SK-N-SH (cell line): ENCODE measurements at regions not wholly inside any gene's neighbourhood (a gene's known extent, or its start where the extent isn't known, plus 50 kb on each side); places are given as distances from the start of the nearest gene placed in this dataset.

ENCODE experiments used
- FOXM1 ChIP-seq: IDR thresholded peaks from 2 replicates; pipeline ENCODE4 v1.4.0; 2012; ENCODE audit warnings: low read depth, mild to moderate bottlenecking
- JUND ChIP-seq: IDR thresholded peaks from 2 replicates; pipeline ENCODE4 v1.4.0; 2012
- NFIC ChIP-seq: IDR thresholded peaks from 2 replicates; pipeline ENCODE4 v1.4.0; 2012; ENCODE audit warnings: borderline replicate concordance
- POLR2AphosphoS5 ChIP-seq: IDR thresholded peaks from 2 replicates; pipeline ENCODE4 v1.6.1; 2012; ENCODE audit warnings: low read depth, low read length
- RCOR1 ChIP-seq: fragments of 150-350 bp; IDR thresholded peaks from 2 replicates; pipeline ENCODE4 v1.6.1; 2017; ENCODE audit warnings: antibody characterized with exemption, low read length
- SIN3A ChIP-seq: IDR thresholded peaks from 2 replicates; pipeline ENCODE4 v1.6.1; 2012; ENCODE audit warnings: low read depth, mild to moderate bottlenecking, low read length, moderate library complexity, borderline replicate concordance
- YY1 ChIP-seq: IDR thresholded peaks from 2 replicates; pipeline ENCODE4 v1.4.0; 2012; ENCODE audit warnings: low read depth, mild to moderate bottlenecking
- TF ChIP-seq, protein P1 (sequence below): fragments of 200-600 bp; sonication (generic); IDR thresholded peaks from 2 replicates; pipeline ENCODE4 v1.6.1; 2017; ENCODE audit warnings: antibody characterized with exemption, mild to moderate bottlenecking, moderate library complexity
- TF ChIP-seq, protein P2 (sequence below): IDR thresholded peaks from 2 replicates; pipeline ENCODE4 v1.6.1; 2012; ENCODE audit warnings: mild to moderate bottlenecking, low read depth, low read length, moderate library complexity

DNA sequence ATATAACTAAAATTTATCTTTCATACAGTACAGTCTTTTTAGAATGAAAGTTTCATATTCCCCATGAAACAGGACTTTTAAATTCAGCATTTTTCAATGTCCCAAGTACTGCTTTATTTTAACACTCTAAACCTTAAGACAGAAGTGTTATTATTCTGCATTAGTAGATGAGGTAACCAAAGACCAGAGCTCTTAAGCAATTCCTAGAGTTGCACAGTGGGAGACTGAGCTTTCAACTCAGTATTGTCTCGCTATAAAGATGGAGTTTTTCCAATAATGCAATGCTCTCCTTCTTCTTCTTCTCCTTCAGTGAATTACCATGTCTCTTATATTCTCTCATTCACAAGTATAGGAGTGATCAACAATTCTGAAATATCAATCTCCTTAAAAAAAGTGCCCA, 479.7 kb downstream of the CETN3 start:
- TF ChIP-seq, protein P1, sequence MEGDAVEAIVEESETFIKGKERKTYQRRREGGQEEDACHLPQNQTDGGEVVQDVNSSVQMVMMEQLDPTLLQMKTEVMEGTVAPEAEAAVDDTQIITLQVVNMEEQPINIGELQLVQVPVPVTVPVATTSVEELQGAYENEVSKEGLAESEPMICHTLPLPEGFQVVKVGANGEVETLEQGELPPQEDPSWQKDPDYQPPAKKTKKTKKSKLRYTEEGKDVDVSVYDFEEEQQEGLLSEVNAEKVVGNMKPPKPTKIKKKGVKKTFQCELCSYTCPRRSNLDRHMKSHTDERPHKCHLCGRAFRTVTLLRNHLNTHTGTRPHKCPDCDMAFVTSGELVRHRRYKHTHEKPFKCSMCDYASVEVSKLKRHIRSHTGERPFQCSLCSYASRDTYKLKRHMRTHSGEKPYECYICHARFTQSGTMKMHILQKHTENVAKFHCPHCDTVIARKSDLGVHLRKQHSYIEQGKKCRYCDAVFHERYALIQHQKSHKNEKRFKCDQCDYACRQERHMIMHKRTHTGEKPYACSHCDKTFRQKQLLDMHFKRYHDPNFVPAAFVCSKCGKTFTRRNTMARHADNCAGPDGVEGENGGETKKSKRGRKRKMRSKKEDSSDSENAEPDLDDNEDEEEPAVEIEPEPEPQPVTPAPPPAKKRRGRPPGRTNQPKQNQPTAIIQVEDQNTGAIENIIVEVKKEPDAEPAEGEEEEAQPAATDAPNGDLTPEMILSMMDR = no peak
- TF ChIP-seq SIN3A (no peak), YY1 (no peak), NFIC (no peak), POLR2AphosphoS5 (no peak), RCOR1 (no peak), JUND (no peak), FOXM1 (no peak)
- TF ChIP-seq, protein P2, sequence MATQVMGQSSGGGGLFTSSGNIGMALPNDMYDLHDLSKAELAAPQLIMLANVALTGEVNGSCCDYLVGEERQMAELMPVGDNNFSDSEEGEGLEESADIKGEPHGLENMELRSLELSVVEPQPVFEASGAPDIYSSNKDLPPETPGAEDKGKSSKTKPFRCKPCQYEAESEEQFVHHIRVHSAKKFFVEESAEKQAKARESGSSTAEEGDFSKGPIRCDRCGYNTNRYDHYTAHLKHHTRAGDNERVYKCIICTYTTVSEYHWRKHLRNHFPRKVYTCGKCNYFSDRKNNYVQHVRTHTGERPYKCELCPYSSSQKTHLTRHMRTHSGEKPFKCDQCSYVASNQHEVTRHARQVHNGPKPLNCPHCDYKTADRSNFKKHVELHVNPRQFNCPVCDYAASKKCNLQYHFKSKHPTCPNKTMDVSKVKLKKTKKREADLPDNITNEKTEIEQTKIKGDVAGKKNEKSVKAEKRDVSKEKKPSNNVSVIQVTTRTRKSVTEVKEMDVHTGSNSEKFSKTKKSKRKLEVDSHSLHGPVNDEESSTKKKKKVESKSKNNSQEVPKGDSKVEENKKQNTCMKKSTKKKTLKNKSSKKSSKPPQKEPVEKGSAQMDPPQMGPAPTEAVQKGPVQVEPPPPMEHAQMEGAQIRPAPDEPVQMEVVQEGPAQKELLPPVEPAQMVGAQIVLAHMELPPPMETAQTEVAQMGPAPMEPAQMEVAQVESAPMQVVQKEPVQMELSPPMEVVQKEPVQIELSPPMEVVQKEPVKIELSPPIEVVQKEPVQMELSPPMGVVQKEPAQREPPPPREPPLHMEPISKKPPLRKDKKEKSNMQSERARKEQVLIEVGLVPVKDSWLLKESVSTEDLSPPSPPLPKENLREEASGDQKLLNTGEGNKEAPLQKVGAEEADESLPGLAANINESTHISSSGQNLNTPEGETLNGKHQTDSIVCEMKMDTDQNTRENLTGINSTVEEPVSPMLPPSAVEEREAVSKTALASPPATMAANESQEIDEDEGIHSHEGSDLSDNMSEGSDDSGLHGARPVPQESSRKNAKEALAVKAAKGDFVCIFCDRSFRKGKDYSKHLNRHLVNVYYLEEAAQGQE = no peak
